Lower leg skin (tissue), 3 donors: ENCODE measurements at regions not wholly inside any gene's neighbourhood (a gene's known extent, or its start where the extent isn't known, plus 50 kb on each side); places are given as distances from the start of the nearest gene placed in this dataset.

ENCODE experiments used
- POLR2A ChIP-seq, 2 donors: fragments of 450-650 bp; IDR thresholded peaks; one replicate each; pipeline ENCODE4 v1.6.1; 2016 to 2017; ENCODE audit warnings: antibody characterized with exemption in 2 of 2, mild to moderate bottlenecking in 1 of 2, moderate library complexity in 1 of 2
- TF ChIP-seq, protein P1 (sequence below), 3 donors: fragments of 450-650 bp; IDR thresholded peaks; one replicate each; pipeline ENCODE4 v1.5.1; 2016; ENCODE audit warnings: antibody characterized with exemption in 3 of 3, mild to moderate bottlenecking in 3 of 3, moderate library complexity in 2 of 3

DNA sequence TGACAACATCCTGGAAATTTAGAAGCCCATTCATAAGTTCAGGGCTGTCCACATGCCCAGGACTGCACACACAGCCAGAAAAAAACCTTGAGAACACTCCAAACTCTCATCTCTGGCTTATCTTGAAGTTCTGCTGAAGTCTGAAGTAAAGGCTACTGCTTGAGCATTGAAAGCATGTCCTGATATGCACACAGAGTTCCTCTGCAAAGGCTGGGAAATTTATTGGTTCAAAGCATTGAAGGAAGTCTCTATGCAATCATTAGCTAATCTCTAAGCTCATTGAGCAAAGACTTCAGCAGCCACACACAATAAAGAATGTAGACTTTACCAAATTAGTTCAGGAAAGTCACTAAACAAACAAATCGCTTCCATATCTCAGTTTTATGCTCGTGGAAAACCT, 162.0 kb upstream of the STT3B start:
- TF ChIP-seq, protein P1, sequence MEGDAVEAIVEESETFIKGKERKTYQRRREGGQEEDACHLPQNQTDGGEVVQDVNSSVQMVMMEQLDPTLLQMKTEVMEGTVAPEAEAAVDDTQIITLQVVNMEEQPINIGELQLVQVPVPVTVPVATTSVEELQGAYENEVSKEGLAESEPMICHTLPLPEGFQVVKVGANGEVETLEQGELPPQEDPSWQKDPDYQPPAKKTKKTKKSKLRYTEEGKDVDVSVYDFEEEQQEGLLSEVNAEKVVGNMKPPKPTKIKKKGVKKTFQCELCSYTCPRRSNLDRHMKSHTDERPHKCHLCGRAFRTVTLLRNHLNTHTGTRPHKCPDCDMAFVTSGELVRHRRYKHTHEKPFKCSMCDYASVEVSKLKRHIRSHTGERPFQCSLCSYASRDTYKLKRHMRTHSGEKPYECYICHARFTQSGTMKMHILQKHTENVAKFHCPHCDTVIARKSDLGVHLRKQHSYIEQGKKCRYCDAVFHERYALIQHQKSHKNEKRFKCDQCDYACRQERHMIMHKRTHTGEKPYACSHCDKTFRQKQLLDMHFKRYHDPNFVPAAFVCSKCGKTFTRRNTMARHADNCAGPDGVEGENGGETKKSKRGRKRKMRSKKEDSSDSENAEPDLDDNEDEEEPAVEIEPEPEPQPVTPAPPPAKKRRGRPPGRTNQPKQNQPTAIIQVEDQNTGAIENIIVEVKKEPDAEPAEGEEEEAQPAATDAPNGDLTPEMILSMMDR (IDR thresholded peaks at IDR 0.05) = no peak
- no peak for TF ChIP-seq POLR2A (IDR thresholded peaks at IDR 0.05)
